Upper lobe of left lung (tissue), 4 donors: ENCODE measurements at regions not wholly inside any gene's neighbourhood (a gene's known extent, or its start where the extent isn't known, plus 50 kb on each side); places are given as distances from the start of the nearest gene placed in this dataset.

ENCODE experiments used
- CTCF ChIP-seq, 6 experiments: fragments of 450-650 bp in 4 of 6; fragments of 200-600 bp in 2 of 6; sonication (generic) in 2 of 6; IDR thresholded peaks; one replicate each; pipeline ENCODE4 v1.5.1; 2016 to 2019; ENCODE audit warnings: antibody characterized with exemption in 6 of 6
- EP300 ChIP-seq, 4 donors: sonication (generic); formaldehyde crosslinking; IDR thresholded peaks; one replicate each; pipeline ENCODE4 v1.5.1; 2017; ENCODE audit warnings: antibody characterized with exemption in 4 of 4, control low read depth in 2 of 4

GRCh38 chr5:126189862-126190261, 233.3 kb upstream of the GRAMD2B start:
- TF ChIP-seq CTCF (IDR thresholded peaks at IDR 0.05): no peak
- TF ChIP-seq EP300 (IDR thresholded peaks at IDR 0.05): no peak
